H9 (cell line): ENCODE measurements at regions not wholly inside any gene's neighbourhood (a gene's known extent, or its start where the extent isn't known, plus 50 kb on each side); places are given as distances from the start of the nearest gene placed in this dataset.
A peak's percentile ranks its signal among the peaks of the same experiment; 100 is the strongest.

ENCODE experiments used
- DNase-seq: peaks from one replicate; pipeline ENCODE4 v3.0.0-alpha.2; 2017
- H2AFZ ChIP-seq: one replicate; pipeline ENCODE4 v1.6.1; 2013; ENCODE audit warnings: mild to moderate bottlenecking, low read length, control low read depth, moderate library complexity
- H2AK5ac ChIP-seq: 2 replicates; pipeline ENCODE4 v1.6.1; 2013; ENCODE audit warnings: low read length, control low read depth, mixed read lengths; ENCODE audit not compliant: insufficient read length
- H2BK120ac ChIP-seq: one replicate; pipeline ENCODE4 v1.6.1; 2013; ENCODE audit warnings: low read depth, mild to moderate bottlenecking, low read length, control low read depth, inconsistent platforms; ENCODE audit not compliant: poor library complexity, severe bottlenecking
- H2BK12ac ChIP-seq: 2 replicates; pipeline ENCODE4 v1.6.1; 2013; ENCODE audit warnings: low read length, control low read depth, mixed read lengths, low read depth; ENCODE audit not compliant: insufficient read length
- H2BK15ac ChIP-seq: 2 replicates; pipeline ENCODE4 v1.6.1; 2013; ENCODE audit warnings: low read depth, low read length, control low read depth
- H2BK20ac ChIP-seq: one replicate; pipeline ENCODE4 v1.6.1; 2013; ENCODE audit warnings: low read depth, mild to moderate bottlenecking, low read length, control low read depth, inconsistent platforms; ENCODE audit not compliant: poor library complexity, severe bottlenecking
- H2BK5ac ChIP-seq: 2 replicates; pipeline ENCODE4 v1.6.1; 2013; ENCODE audit warnings: low read length, control low read depth, mixed read lengths; ENCODE audit not compliant: insufficient read length
- H3K14ac ChIP-seq: 2 replicates; pipeline ENCODE4 v1.6.1; 2013; ENCODE audit warnings: low read length, control low read depth; ENCODE audit not compliant: insufficient read depth
- H3K18ac ChIP-seq: 2 replicates; pipeline ENCODE4 v1.6.1; 2013; ENCODE audit warnings: low read depth, mild to moderate bottlenecking, mixed read lengths, low read length, control low read depth; ENCODE audit not compliant: insufficient read length
- H3K23ac ChIP-seq: 2 replicates; pipeline ENCODE4 v1.6.1; 2013; ENCODE audit warnings: low read length, control low read depth, mixed read lengths, low read depth; ENCODE audit not compliant: insufficient read length
- H3K23me2 ChIP-seq: 2 replicates; pipeline ENCODE4 v1.6.1; 2013; ENCODE audit warnings: low read depth, mild to moderate bottlenecking, mixed read lengths, low read length, control low read depth; ENCODE audit not compliant: insufficient read length, poor library complexity, severe bottlenecking
- H3K27ac ChIP-seq: 2 replicates; pipeline ENCODE4 v1.5.1; 2013; ENCODE audit warnings: low read length, control low read depth, mixed read lengths, low read depth; ENCODE audit not compliant: insufficient read length
- H3K27me3 ChIP-seq: 2 replicates; pipeline ENCODE4 v1.6.1; 2013; ENCODE audit warnings: low read length, control low read depth, inconsistent platforms; ENCODE audit not compliant: insufficient read depth
- H3K4ac ChIP-seq: 2 replicates; pipeline ENCODE4 v1.6.1; 2013; ENCODE audit warnings: low read depth, mild to moderate bottlenecking, control low read depth, inconsistent platforms, low read length, moderate library complexity
- H3K4me1 ChIP-seq: 2 replicates; pipeline ENCODE4 v1.6.1; 2013; ENCODE audit warnings: low read length, control low read depth, inconsistent platforms; ENCODE audit not compliant: insufficient read depth
- H3K4me2 ChIP-seq: 2 replicates; pipeline ENCODE4 v1.6.1; 2013; ENCODE audit warnings: low read length, control low read depth, mixed read lengths; ENCODE audit not compliant: insufficient read length, insufficient read depth
- H3K56ac ChIP-seq: 2 replicates; pipeline ENCODE4 v1.6.1; 2013; ENCODE audit warnings: low read depth, mild to moderate bottlenecking, mixed read lengths, low read length, control low read depth; ENCODE audit not compliant: insufficient read length
- H3K79me1 ChIP-seq: 2 replicates; pipeline ENCODE4 v1.6.1; 2013; ENCODE audit warnings: low read depth, mild to moderate bottlenecking, moderate library complexity, low read length, control low read depth, inconsistent platforms; ENCODE audit not compliant: insufficient read depth, poor library complexity, severe bottlenecking
- H3K79me2 ChIP-seq: 2 replicates; pipeline ENCODE4 v1.6.1; 2013; ENCODE audit warnings: low read length, control low read depth, inconsistent platforms; ENCODE audit not compliant: insufficient read depth
- H3K9ac ChIP-seq: 2 replicates; pipeline ENCODE4 v1.6.1; 2013; ENCODE audit warnings: low read length, control low read depth, mixed read lengths; ENCODE audit not compliant: insufficient read length; ENCODE audit errors: extremely low read depth
- H3K9me3 ChIP-seq: one replicate; pipeline ENCODE4 v1.6.1; 2013; ENCODE audit warnings: low read depth, low read length, inconsistent platforms; ENCODE audit not compliant: control insufficient read depth
- H3T11ph ChIP-seq: one replicate; pipeline ENCODE4 v1.6.1; 2013; ENCODE audit warnings: mild to moderate bottlenecking, low read length, control low read depth, inconsistent platforms
- H4K20me1 ChIP-seq: one replicate; pipeline ENCODE4 v1.6.1; 2013; ENCODE audit not compliant: control insufficient read depth, insufficient read length, insufficient read depth
- H4K5ac ChIP-seq: 2 replicates; pipeline ENCODE4 v1.6.1; 2013; ENCODE audit warnings: low read depth, mild to moderate bottlenecking, mixed read lengths, low read length, control low read depth; ENCODE audit not compliant: insufficient read length
- H4K8ac ChIP-seq: replicated peaks from 2 replicates; pipeline ENCODE4 v1.6.1; 2013; ENCODE audit warnings: low read length, control low read depth, mixed read lengths, low read depth; ENCODE audit not compliant: insufficient read length
- H4K91ac ChIP-seq: 2 replicates; pipeline ENCODE4 v1.6.1; 2013; ENCODE audit warnings: low read depth, mild to moderate bottlenecking, moderate library complexity, mixed read lengths, low read length, control low read depth; ENCODE audit not compliant: insufficient read length
- H3K27ac Mint-ChIP-seq, 3 experiments: 2 replicates in 2 of 3; 3 replicates in 1 of 3; pipeline ENCODE4 v1.8.0; 2020 to 2021; ENCODE audit warnings: mixed read lengths in 3 of 3, mild to moderate bottlenecking in 1 of 3, moderate library complexity in 1 of 3
- H3K27me3 Mint-ChIP-seq: 2 replicates; pipeline ENCODE4 v1.8.0; 2021; ENCODE audit warnings: low read depth, mild to moderate bottlenecking, moderate library complexity, mixed read lengths
- H3K36me3 Mint-ChIP-seq, 3 experiments: 2 replicates in 2 of 3; 3 replicates in 1 of 3; pipeline ENCODE4 v1.8.0; 2020 to 2021; ENCODE audit warnings: low read depth in 3 of 3, mixed read lengths in 3 of 3; ENCODE audit not compliant: insufficient read depth in 1 of 3
- H3K4me1 Mint-ChIP-seq, 2 experiments: 2 replicates each; pipeline ENCODE4 v1.8.0; 2020; ENCODE audit warnings: mixed read lengths in 2 of 2
- H3K4me3 Mint-ChIP-seq, 2 experiments: 2 replicates in 1 of 2; 3 replicates in 1 of 2; pipeline ENCODE4 v1.8.0; 2020 to 2021; ENCODE audit warnings: mild to moderate bottlenecking in 2 of 2, mixed read lengths in 2 of 2, moderate library complexity in 1 of 2
- H3K9me3 Mint-ChIP-seq, 2 experiments: 2 replicates in 1 of 2; 3 replicates in 1 of 2; pipeline ENCODE4 v1.8.0; 2020; ENCODE audit warnings: mild to moderate bottlenecking in 2 of 2, mixed read lengths in 2 of 2, moderate library complexity in 1 of 2
- CTCF ChIP-seq: fragments of 200-600 bp; sonication (generic); conservative IDR thresholded peaks from 3 replicates; pipeline ENCODE4 v1.8.0; 2021; ENCODE audit warnings: antibody characterized with exemption, mild to moderate bottlenecking
- WGBS: extraction: QIAGEN DNeasy Blood & Tissue Kit; methylation state at CpG from one replicate; pipeline ENCODE4 v1.1.7; 2013; ENCODE audit warnings: missing lambda C conversion rate, low lambda C conversion rate, mixed read lengths; ENCODE audit not compliant: insufficient read length; ENCODE audit errors: extremely low coverage; 5-methylcytosine and 5-hydroxymethylcytosine counted together

DNA sequence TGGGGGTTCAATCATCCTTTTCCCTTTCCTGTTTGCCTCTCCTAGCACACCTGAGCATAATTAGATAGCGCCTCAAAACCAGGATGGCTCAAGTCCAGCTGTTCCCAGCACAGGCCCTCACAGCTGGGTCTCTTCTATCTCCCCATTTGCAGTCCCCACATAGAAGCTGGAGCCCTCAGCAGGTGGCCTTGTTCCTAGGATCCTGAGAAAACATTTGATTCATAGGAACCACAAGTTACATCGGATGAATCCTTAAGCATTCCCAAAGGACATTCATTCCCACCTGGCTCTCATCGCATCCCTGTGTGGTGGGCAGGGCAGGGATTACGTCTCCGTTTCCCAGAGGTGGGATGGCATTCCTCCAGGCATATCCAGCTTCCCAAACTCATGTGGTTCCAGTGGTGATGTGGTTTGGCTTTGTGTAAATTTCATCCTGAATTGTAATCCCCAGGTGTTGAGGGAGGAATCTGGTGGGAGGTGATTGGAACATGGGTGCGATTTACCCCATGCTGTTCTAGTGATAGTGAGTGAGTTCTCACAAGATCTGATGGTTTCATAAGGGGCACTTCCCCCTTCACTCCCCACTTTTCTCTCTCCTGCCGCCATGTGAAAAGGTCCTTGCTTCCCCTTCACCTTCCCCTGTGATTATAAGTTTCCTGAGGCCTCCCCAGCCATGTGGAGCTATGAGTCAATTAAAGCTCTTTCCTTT, 49.8 kb upstream of the LEP start:
- no peak overlapping the region for H2BK15ac ChIP-seq
- H3T11ph ChIP-seq, result no peak overlapping the region
- H2BK5ac ChIP-seq, result no peak overlapping the region
- H3K23me2 ChIP-seq, result no peaks in the 10 kb centered on the region
- H3K36me3 Mint-ChIP-seq, result peaks cover 8 to 21% (median 10%) of the 10 kb centered on the region in 3 experiments
- H4K5ac ChIP-seq, result no peak overlapping the region
- H4K8ac ChIP-seq, result no peak overlapping the region
- peak; percentile 15 for DNase-seq
- H2BK120ac ChIP-seq, result no peak overlapping the region
- TF ChIP-seq CTCF, result no peak
- no peak overlapping the region for H3K14ac ChIP-seq
- no peak overlapping the region for H3K9ac ChIP-seq
- no peaks in the 10 kb centered on the region for H4K20me1 ChIP-seq
- H3K56ac ChIP-seq, result no peak overlapping the region
- peaks cover 24 to 30% of the 10 kb centered on the region in 2 experiments for H3K9me3 Mint-ChIP-seq
- H4K91ac ChIP-seq, result no peak overlapping the region
- H3K4me2 ChIP-seq, result no peak overlapping the region
- WGBS, result no CpG with 5 or more reads among the region's 7 CpGs
- H3K4ac ChIP-seq, result no peak overlapping the region
- H3K4me3 Mint-ChIP-seq, result no peak overlapping the region
- H3K27ac ChIP-seq, result no peak overlapping the region
- no peak overlapping the region for H3K23ac ChIP-seq
- H3K27ac Mint-ChIP-seq, result no peak overlapping the region
- no peaks in the 10 kb centered on the region for H3K79me2 ChIP-seq
- H3K18ac ChIP-seq, result no peak overlapping the region
- peaks cover 18 to 19% of the 10 kb centered on the region in 2 experiments for H3K4me1 Mint-ChIP-seq
- peaks cover 64% of the 10 kb centered on the region for H3K27me3 Mint-ChIP-seq
- no peak overlapping the region for H2AK5ac ChIP-seq
- no peaks in the 10 kb centered on the region; the same call in 1 of the 2 replicates for H3K4me1 ChIP-seq
- H3K27me3 ChIP-seq, result 0 out of 2 replicates have a peak, but pooled peaks cover 1% of the 10 kb centered on the region
- no peaks in the 10 kb centered on the region for H3K9me3 ChIP-seq
- no peaks in the 10 kb centered on the region for H3K79me1 ChIP-seq
- H2BK12ac ChIP-seq, result no peak overlapping the region
- H2AFZ ChIP-seq, result no peak overlapping the region
- no peak overlapping the region for H2BK20ac ChIP-seq
